ENCODE measurements at regions not wholly inside any gene's neighbourhood (a gene's known extent, or its start where the extent isn't known, plus 50 kb on each side); places are given as distances from the start of the nearest gene placed in this dataset.

- TF ChIP-seq POLR2A (IDR thresholded peaks at IDR 0.05; ENCODE audit: low read length): no peak
- no peak for TF ChIP-seq GATA1 (IDR thresholded peaks at IDR 0.05; ENCODE audit: low read depth, low read length)
Measured at GRCh38 chr18:61273533-61273932, 59.7 kb upstream of the CDH20 start.
